ENCODE measurements at regions not wholly inside any gene's neighbourhood (a gene's known extent, or its start where the extent isn't known, plus 50 kb on each side); places are given as distances from the start of the nearest gene placed in this dataset.
"Not testable (repeated sequence)": the region's sequence is repeated elsewhere in the genome, so short reads cannot be mapped to it uniquely, and the experiment has no call there.

DNA sequence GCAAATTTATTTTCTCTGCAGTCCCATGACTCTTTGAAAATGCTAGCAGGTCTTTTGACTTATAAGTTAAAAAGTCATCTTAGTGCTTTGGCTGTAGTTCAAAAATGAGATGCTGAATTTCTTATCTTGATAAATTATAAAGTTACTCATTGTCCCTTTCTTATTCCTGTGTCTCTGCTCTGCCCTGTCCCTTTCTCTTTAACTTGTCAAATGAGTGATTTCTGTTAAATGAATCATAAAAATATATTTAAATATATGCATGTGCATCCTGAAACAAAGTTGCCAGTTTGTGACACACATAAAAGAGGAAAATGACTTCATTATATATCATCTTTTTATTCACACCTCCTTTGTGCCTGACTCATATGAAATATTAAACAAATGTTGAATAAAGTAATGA, 1097.3 kb upstream of the EPHA6 start:
- no peak for DNase-seq

DNA sequence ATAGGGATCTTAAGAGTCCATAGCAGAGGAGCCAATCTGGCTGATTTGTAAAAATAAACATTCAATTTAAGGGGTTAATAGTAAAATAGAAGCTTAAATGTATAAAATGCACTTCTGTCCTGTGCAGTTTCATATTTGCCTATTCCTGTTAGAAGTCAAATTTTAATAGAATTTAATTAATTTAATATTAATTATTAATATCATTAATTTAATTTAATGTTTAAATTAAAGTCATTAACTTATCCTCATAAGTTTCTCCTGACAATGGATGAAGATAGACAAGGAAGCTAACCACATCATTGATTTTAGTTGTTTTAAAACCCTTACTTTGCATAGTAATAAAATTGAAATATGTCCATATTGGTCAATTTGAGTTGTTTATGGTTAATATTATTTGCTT, 1096.2 kb upstream of the EPHA6 start:
- no peak for DNase-seq

DNA sequence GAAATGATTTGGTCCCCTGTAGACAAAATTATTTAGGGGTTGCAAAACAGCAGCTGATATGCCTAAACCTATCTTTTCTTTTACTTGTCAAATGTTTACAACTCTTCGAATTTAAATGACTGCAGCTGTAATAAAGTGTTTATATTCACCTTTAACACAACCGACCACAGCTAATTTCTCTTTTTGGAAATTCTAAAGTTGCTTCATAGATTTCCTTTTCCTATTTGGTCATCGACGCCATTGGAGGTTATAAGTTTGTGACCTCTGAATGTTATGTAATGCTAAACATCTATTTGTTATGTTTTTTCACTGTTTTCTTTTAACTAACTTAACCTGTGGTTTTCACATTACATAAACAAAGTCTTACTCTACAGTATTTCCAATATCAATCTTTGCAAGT, 1094.9 kb upstream of the EPHA6 start:
- no peak for DNase-seq

DNA sequence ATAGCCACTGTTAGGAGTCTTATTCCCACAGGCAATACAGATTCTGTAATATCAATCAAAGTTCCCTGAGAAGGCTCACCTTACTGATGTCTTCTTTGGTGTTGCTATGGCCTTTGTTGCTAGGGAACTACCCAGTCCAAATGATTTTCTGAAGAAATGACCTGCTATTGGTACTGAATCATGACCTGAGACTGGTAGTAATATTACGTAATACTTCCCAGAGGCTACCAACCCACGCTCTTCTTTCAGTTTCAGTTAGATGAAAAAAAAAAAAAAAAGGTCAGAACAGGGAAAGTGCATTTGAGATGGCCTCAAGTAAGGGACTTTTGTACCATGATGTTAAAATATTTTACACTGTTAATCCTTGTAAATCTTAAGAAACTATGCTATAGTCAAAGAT, 1092.5 kb upstream of the EPHA6 start:
- no peak for DNase-seq

DNA sequence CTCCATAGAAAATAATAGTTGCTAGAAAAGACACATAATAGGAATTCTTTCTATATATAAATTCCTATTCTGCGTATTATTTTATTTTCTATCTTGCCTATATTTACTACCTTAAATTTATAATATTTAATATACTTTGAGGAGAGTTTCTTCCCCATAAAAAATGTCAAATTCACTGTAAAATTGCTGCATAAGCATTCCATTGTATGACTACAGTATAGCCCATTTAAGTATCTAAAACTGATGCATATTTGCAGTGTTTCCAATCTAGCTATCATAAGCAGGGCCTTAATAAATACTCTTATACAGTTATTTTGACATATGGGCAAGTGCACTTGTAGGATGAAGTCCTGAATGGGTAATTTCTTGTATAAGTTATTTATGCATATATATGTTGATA, 1088.6 kb upstream of the EPHA6 start:
- no peak for DNase-seq

DNA sequence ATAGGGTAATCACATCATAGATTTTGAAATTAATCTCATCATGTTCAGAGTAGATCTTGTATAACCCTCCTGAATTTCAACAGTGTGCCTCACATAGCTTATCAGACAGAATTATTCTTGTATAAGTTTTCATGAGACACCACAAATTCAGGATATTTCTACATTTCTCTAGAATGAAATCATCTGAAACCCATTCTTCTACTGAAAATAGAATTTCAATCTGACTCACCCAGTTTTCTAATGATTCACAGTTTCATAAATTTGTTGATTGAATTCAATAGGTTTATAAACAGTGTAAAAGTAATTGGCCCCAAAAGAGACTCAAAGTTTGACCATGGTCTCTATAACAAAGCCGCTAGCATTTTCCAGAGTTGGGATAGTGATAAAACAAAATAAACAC, 1082.6 kb upstream of the EPHA6 start:
- no peak for DNase-seq

DNA sequence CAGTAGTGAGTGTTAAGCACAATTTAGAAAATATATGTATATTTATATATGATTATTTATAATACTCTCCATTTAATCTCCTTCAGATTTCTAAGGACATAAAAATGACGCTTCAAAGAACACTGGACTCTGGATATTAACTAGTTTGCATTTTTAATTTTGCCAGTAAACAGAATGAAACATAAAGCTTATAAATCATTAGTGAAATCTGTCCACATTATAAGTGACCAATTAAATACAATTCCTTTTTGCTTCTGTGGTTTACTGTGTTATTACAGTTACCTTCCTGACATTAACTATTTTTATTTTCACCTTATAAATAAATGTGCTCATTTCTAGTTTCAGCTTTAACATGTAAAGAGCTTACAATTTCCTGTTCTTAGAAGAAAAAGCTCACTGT, 1081.1 kb upstream of the EPHA6 start:
- DNase-seq, result no peak

DNA sequence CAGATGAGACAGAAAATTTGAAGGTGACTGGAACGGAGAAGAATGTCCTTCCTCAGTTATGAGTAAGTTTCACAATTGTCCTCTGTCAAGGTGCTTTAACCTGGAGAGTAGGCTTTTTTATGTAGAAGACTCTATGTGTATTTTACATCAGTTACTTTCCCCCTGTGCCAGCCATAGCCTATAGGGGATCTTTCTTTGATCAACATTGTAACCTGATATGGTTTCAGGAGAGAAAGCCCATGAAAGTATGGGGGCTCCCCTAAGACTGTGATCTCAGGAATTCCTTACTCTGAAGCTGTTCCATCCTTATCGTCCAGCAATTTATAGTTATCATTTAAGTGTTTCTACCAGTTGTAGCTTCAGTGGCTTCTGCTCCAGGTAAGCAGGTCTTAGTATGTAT, 1076.3 kb upstream of the EPHA6 start:
- DNase-seq, result no peak

DNA sequence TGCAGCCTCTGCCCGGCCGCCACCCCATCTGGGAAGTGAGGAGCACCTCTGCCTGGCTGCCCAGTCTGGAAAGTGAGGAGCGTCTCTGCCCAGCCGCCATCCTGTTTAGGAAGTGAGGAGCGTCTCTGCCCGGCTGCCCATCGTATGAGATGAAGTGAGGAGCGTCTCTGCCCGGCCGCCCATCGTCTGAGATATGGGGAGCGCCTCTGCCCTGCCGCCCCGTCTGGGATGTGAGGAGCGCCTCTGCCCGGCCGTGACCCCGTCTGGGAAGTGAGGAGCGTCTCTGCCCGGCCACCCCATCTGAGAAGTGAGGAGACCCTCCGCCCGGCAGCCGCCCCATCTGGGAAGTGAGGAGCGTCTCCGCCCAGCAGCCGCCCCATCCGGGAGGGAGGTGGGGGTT, 1069.5 kb upstream of the EPHA6 start:
- DNase-seq, result not testable (repeated sequence)

DNA sequence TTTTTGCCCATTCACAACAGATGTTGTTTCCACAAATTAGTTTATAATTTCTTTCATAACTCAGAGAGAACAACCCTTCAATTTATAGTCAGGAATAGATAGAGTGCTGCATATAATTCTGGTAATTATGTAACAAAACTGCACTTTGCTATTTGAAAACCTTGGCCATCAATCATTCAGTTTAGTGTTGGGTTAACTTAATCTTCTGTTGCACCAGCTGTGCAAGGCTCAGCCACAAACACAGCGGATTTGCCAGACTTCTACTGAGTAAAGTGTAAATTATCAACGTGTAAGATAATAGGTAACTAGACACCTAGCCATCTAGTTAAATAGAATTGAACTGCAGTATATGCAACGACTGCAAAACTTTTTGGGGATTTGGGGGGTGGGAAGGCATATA, 1064.3 kb upstream of the EPHA6 start:
- DNase-seq, result no peak

DNA sequence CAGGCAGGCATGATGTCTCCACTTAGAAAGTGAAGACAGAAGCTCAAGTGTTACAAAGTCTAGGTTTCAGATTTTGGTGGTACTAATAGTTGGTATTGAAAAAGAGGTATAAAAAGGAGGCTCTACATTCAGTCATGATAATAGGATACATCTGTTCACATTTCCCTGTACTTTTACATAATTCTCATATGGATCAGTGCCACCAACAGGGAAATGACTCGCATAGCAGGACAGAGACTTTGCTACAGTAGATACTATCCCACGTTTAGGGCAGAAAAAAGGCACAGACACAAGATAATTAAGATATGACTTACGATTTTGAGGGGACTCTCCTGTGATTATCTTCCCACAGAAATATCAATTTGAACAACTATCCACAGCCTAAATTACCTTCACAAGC, 1062.9 kb upstream of the EPHA6 start:
- no peak for DNase-seq

DNA sequence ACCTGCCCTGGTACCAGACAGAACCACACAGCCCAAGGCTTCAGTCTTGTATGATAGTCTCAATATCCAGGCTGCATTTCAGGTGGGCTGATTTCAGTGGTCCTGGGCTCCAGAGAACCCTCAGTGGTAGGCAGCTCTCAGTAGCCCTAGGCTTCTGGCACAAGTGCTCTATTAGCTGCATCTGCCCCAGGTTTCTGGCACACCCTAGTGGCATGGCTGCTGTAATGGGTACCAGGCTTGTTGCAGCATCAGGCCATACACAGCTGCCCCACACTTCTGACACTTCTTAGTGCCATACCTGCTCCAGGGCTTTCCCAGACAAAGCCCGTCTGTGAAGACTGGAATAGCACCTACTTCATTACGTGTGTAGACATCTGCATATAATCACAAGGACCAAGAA, 1062.2 kb upstream of the EPHA6 start:
- DNase-seq, result no peak

DNA sequence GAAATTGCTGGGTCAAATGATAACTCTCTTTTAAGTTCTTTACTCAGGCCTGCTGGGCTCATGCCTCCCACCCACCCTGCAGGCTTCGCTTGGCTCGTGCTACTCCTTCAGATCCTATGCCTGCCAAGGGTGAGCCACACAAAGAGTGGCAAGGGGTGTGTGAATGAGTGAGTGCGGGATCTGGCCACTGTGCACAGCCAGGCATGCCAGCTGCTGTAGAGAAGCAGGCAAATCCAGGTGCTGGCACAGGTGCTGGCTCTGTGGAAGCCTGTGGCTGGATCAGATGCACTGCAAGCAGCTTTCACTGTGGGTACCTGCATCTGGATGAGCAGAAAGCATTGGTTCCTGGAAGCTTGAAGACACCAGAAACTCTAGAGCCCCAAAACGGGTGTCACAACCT, 1055.7 kb upstream of the EPHA6 start:
- DNase-seq, result no peak

DNA sequence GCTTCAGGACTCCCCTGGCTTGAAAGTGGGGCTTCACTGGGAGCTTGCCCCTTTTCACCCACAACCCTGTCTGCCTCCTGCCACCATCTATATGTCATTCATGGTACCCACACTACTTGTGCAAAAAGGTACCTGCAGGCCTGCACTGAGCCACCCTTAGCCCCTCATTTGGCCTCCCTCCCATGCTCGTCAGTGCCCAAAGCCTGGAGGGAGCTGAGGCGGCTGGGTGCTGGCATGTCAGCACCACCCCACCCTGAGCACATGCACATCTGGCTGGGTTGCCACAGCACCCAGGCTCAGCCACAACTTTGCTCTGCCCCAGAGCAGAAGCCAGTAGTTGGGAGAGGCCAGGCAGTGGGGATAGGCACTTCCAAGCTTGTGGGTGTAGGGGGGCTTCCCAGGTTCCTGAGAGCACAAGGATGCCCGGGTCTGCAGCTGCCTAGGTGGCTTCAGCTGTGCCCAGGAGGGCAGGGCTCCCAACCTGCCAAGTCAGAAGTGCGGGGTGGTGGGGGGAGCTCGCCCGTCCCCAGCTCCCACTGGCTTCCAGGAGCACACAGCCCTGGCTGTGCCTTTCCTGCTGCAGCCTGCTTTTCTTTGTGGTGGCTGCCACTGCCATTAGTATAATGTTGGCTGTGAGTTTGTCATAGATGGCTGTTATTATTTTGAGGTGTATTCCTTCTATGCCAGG, 1054.6 kb upstream of the EPHA6 start:
- no peak for DNase-seq

DNA sequence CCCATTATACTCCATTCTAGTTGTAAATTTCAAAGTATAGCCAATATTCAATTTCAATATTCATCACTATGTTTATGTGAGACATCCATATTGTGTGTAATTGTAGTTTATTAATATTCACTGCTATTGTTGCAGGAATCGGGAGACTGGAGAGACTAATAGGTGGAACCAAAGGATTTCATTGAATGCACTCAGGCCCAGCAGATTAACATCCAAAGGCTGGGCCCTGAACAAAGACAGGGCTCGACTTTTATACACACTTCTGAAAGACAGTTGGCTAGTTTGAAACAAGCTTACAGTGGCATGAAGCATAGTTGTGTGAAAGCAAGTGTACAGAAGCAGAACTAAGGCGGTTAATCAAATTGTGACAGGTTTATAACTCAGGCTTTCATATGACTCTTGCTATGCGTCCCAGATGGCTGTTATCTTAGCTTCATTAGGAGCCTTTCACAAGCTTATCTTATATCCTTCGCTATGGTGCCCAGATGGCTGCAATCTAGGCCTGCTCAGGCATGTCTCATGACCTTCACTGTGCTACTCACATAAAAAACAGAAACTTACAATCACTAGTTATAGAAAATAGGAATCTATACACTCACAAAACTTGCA, 1038.8 kb upstream of the EPHA6 start:
- DNase-seq, result no peak

DNA sequence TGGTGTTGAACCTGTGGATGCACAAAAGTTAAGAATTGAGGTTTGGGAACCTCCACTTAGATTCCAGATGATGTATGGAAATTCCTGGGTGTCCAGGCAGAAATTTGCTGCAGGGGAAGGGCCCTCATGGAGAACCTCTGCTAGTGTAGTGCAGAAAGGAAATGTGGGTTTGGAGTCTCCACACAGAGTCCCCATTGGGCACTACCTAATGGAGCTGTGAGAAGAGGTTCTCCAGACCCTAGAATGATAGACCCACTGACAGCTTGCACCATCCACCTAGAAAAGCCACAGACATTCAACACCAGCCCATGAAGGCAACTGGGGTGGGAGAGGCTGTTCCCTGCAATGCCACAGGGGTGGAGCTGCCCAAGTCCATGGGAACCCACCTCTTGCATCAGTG, 1032.8 kb upstream of the EPHA6 start:
- DNase-seq, result no peak

DNA sequence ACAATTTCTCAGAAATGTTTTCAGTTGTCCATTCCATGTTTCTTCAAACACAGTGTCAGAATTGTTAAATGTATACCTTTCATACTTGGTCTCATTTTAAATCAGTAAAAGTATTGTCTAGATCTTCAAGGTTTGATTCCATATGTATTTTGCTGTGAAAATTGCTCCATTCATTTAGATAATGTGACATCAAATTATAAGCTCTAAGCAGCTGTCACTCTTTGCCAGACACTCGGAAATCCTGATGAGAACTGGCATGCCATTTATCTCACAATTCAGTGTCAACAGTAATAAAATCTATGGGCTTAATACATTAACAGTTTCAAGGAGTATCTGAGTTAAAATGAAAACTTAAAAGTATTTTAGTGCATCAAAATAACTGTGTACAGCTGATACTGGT, 1025.3 kb upstream of the EPHA6 start:
- no peak for DNase-seq

DNA sequence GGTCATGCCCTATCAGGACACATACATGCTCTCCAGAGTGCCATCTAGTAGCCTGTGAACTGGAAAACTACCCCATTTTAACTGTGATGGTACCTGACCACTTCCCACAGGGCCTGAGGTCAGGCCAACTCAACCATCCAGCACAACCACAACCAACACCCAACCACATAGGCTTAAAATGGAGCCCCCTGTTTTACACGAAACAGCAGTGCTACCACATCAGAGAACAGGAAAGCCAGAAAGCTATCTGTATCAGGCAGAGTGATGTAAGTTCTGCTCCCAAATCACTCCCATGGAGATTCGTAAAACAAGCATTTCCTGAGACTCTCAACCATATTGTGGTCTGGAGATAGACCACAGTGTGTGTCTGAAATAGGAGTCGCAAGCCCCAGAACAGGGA, 1017.3 kb upstream of the EPHA6 start:
- no peak for DNase-seq

DNA sequence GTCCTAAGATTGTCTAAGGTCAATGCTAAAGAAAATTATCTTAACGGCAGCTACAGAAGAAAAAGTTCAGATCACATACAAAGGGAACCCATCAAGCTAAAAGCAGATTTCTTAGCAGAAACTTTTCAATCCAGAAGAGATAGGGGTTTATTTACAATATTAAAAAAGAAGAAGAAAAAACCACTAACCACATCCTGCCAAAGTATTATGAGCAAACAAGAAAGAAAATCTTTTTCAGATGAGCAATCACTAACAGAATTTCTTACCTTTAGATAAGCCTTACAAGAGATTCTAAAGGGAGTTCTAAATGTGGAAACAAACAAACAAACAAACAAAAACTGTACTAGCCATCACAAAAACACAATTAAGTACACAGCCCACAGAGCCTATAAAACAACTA, 1015.8 kb upstream of the EPHA6 start:
- no peak for DNase-seq

DNA sequence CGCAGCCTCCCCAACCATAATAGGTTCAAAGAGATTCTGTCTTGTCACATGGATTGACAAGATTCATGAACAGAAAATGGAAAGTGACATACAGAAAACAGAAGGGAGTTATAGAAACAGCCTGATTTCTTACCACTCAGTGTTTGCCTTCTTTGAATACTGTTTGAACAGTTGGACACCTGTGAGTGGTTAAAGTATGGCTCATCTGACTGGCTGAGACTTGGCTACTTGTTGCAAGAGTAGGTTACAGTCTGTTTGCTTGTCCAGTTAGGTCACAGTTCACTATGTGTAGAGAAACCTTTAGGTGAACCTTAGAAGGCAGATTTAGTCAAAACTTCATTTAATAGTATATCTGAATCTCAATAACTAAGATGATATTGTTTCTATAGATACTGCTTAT, 1003.9 kb upstream of the EPHA6 start:
- DNase-seq, result no peak

DNA sequence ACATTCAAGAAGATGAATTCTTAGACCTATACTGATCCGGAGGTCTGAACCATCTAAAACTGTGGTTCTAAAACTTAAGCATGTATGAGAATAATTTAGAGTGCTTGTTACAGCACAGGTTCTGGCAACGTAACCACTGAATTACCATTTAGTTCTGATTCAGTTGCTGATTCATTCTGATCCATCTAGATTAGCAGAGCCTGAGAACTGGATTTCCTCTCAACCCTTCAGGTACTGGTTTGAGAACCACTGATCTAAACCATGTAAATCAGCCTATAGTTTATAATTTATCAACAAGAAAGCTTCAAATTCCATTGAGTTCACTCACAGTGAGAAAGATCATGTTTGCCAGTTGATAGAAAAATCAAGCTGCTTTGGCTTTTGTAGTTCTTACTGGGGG, 1001.1 kb upstream of the EPHA6 start:
- no peak for DNase-seq

DNA sequence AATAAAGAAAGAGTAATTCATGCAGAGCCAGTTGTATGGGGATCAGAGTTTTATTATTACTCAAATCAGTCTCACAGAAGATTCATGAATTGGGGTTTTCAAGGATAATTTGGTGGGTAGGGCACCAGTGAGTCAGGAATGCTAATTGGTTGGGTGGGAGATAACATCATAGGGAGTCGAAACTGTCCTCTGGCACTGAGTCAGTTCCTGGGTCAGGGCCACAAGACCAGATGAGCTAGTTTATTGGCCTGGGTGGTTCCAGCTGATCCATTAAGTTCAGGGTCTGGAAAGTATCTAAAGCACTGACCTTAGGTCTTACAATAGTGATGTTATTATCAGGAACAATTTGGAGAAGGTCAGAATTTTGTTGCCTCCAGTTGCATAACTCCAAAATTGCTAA, 998.6 kb upstream of the EPHA6 start:
- DNase-seq, result no peak

DNA sequence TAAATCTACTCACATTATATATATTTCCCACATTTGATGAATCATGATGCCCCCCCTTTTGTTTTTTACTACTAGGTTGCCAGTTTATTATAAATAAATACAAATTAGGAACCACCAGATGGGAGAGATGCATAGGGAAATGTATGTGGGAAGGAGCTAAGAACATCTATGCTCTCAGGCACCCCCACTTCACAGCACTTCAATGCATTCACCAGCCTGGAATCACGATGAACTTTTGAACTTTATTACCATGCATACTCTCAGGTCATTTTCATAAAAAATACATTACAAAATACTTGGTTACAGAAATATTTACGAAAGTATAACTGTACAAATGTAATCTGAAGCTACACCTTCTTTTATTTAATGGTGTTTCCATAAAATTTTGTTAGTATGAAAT, 988.0 kb upstream of the EPHA6 start:
- no peak for DNase-seq

DNA sequence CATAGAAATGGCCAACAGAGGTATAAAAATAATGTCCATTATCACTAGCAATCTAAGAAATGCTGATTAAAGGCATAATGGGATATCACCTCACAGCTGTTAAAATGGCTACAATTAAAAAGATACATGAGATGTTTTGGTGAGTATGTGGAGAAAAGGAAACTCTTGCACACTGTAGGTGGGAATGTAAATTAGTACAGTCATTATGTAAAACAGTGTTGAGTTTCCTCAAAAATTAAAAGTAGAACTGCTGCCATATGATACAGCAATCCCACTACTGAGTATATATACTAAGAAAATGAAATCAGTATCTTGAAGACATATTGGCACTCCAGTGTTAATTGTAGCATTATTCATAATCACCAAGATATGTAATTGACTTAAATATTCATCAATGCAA, 982.2 kb upstream of the EPHA6 start:
- no peak for DNase-seq

DNA sequence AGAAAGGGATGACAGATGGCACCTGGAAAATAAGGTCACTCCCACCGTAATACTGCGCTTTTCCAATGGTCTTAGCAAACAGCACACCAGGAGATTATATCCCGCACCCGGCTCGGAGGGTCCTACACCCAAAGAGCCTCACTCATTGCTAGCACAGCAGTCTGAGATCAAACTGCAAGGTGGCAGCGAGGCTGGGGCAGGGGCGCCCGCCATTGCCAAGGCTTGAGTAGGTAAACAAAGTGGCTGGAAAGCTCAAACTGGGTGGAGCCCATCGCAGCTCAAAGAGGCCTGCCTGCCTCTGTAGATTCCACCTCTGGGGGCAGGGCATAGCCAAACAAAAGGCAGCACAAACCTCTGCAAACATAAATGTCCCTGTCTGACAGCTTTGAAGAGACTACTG, 953.8 kb upstream of the EPHA6 start:
- DNase-seq, result not testable (repeated sequence)

Measured in 8988T (cell line).